ENCODE measurements at regions not wholly inside any gene's neighbourhood (a gene's known extent, or its start where the extent isn't known, plus 50 kb on each side); places are given as distances from the start of the nearest gene placed in this dataset.

DNA sequence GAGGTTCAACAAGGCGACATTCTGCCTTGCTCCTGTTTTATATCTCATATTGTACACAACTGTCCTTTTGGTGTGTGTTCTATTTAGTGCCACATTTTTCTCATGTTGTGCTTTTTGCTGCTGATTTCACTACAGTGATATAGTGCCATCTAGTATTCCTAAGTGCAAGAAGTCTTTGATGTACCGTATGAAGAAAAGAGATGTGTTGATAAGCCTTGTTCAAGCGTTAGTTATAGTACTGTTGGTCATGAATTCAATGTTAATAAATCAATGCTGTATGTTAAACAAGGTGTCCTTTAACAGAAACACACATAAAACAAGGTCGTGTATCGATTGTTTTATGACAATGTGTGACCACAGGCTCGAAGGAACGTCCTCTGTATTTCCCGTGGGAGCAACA is 939.4 kb downstream of the GATA3 start:
- Histone ChIP-seq H3K27me3 (ENCODE audit: insufficient read depth, low read length) (no peaks in the 10 kb centered on the region), H2AFZ (ENCODE audit: low read depth, low read length) (no peak overlapping the region), H3K9me3 (ENCODE audit: low read length) (no peaks in the 10 kb centered on the region), H3K4me1 (ENCODE audit: insufficient read depth, low read length) (no peaks in the 10 kb centered on the region), H3K4me3 (ENCODE audit: low read length) (no peak overlapping the region), H3K36me3 (ENCODE audit: insufficient read depth, low read length) (no peaks in the 10 kb centered on the region)

DNA sequence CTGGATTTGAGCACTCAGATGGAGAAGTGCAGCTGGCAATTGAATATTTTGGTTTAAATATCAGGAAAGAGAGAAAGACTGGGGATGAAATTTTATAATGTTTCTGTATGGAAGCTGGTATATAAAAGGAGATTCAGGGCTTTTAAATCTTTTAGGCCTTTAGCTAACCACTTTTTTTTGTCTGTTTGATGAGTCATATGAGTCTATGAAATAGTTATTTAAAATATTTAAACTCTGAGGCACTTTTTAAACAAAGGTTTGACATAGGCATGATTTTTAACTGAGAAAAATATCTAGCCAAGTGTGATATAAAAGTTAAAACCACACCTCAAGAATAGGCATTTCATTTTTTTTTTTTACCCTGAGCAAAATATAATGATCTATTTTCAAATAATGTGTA is 944.3 kb downstream of the GATA3 start:
- Histone ChIP-seq H3K4me1 (ENCODE audit: insufficient read depth, low read length) (no peaks in the 10 kb centered on the region), H3K36me3 (ENCODE audit: insufficient read depth, low read length) (no peaks in the 10 kb centered on the region), H3K4me3 (ENCODE audit: low read length) (no peak overlapping the region)

DNA sequence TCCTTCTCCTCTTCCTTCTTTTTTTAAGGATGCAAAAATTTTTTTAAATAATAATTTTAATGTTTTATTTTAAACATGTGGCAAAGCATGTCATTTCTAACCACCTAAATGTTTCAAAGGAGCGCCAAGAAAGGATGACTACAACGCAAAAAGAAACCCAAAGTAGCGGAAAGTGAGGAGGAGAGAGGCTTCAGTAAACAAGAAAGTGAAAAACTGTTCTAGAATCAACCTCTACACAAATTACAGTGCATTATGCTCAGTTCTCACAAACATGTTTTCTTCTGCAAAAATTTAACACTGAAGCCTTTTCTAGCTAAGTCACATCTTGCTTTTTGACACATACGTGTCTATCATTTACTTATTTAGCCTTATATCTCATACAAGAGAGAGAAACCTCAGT is 948.6 kb downstream of the GATA3 start:
- Histone ChIP-seq H3K36me3 (ENCODE audit: insufficient read depth, low read length) (no peaks in the 10 kb centered on the region), H2AFZ (ENCODE audit: low read depth, low read length) (no peak overlapping the region), H3K4me1 (ENCODE audit: insufficient read depth, low read length) (no peaks in the 10 kb centered on the region), H3K4me3 (ENCODE audit: low read length) (no peak overlapping the region), H3K27me3 (ENCODE audit: insufficient read depth, low read length) (no peaks in the 10 kb centered on the region), H3K9me3 (ENCODE audit: low read length) (no peaks in the 10 kb centered on the region)

More for the DNA sequence above, 944.3 kb downstream of the GATA3 start:
- no peaks in the 10 kb centered on the region for H3K27me3 ChIP-seq (ENCODE audit: insufficient read depth, low read length)
- no peaks in the 10 kb centered on the region for H3K9me3 ChIP-seq (ENCODE audit: low read length)
- no peak overlapping the region for H2AFZ ChIP-seq (ENCODE audit: low read depth, low read length)

DNA sequence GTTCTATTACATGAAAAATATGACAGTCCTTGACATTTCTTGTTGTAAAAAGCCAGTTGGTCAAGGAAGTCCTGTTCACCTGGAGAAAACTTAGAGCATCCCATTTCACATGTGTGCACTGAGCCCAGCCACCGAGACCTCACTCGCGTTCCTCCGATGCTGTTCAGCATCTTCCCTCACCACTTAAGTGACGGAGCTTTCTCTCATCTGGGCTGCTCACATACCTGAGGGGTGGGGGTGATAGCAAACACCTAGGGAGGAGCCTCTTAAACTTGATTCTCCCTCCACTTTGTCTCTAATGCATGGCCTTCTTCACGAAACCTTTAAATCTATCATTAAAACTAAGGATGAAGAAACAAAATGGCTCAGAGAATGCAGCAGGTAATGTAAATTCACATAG is 950.2 kb downstream of the GATA3 start:
- Histone ChIP-seq H3K36me3 (ENCODE audit: insufficient read depth, low read length) (no peaks in the 10 kb centered on the region), H3K4me1 (ENCODE audit: insufficient read depth, low read length) (no peaks in the 10 kb centered on the region), H3K27me3 (ENCODE audit: insufficient read depth, low read length) (no peaks in the 10 kb centered on the region), H3K9me3 (ENCODE audit: low read length) (no peaks in the 10 kb centered on the region), H3K4me3 (ENCODE audit: low read length) (no peak overlapping the region), H2AFZ (ENCODE audit: low read depth, low read length) (no peak overlapping the region)

DNA sequence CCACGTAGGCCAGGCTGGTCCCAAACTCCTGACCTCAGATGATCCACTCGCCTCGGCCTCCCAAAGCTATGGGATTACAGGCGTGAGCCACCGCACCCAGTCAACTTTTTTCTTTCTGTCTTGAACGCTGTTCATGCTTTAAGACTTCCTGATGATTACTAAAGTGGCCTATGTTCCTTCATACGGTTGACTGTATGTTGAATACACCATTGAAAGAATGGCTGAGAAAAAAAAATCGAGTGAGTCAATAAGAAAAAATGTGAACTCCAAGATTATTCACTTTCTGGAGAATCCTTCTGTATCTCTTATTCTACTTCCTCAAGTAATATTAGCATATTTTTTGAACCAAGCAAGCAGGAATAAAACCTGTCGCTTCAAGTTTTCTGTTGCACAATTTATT is 955.0 kb downstream of the GATA3 start:
- Histone ChIP-seq H2AFZ (ENCODE audit: low read depth, low read length) (no peak overlapping the region), H3K9me3 (ENCODE audit: low read length) (no peaks in the 10 kb centered on the region), H3K4me3 (ENCODE audit: low read length) (no peak overlapping the region), H3K4me1 (ENCODE audit: insufficient read depth, low read length) (no peaks in the 10 kb centered on the region), H3K27me3 (ENCODE audit: insufficient read depth, low read length) (no peaks in the 10 kb centered on the region), H3K36me3 (ENCODE audit: insufficient read depth, low read length) (no peaks in the 10 kb centered on the region)

DNA sequence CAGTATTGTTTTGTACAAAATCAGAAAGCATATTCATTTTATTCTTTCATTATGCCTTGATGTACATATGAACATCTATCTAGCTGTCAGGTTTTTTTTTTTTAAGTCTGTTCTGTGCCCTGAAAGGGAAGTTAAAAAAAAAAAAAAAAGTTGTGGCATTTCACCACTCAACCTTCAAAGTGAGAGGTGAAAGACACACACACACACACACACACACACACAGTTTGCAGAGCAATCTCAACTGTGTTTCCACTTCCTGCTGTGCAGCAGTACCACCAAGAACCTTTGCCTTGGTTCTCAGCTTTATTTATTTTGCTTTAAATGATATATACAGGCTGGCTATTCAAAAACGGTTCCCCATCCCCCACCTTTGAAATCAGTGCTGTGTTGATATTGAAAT is 955.6 kb downstream of the GATA3 start:
- H2AFZ ChIP-seq (ENCODE audit: low read depth, low read length), result no peak overlapping the region
- H3K9me3 ChIP-seq (ENCODE audit: low read length), result no peaks in the 10 kb centered on the region
- H3K4me3 ChIP-seq (ENCODE audit: low read length), result no peak overlapping the region
- no peaks in the 10 kb centered on the region for H3K27me3 ChIP-seq (ENCODE audit: insufficient read depth, low read length)
- H3K4me1 ChIP-seq (ENCODE audit: insufficient read depth, low read length), result no peaks in the 10 kb centered on the region
- H3K36me3 ChIP-seq (ENCODE audit: insufficient read depth, low read length), result no peaks in the 10 kb centered on the region

DNA sequence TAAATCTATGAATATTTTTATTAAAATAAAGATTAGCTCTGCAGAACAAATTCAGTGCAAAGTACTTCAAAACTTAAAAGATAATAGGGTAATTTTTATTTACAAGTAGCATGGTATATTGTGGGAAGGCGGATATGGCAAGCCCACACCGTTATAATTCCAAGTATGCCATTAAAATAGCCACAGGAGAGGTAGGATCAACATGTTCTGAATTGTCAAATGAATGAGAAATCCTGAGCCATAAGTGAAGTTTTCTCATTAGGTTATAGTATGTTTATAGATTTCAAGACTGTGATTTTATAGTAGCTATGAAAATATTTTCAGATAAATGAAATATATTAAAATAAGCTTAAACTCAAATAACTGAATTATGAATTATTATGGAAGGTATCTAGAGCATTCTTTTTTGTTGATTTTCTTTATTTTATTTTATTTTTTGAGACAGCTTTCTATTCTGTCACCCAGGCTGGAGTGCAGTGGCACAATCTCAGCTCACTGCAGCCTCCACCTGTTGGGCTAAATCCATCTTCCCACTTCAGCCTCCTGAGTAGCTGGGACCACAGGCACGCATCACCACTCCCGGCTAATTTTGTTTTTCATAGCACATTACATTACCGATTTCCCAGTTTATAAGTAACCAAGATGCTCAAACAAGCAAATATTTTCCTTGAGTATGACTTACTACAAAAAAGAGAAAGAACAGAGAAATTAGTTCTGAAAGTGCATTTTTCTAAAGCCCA is 956.6 kb downstream of the GATA3 start:
- H3K4me1 ChIP-seq (ENCODE audit: insufficient read depth, low read length), result no peaks in the 10 kb centered on the region
- H3K36me3 ChIP-seq (ENCODE audit: insufficient read depth, low read length), result no peaks in the 10 kb centered on the region
- no peaks in the 10 kb centered on the region for H3K27me3 ChIP-seq (ENCODE audit: insufficient read depth, low read length)
- H3K9me3 ChIP-seq (ENCODE audit: low read length), result no peaks in the 10 kb centered on the region
- H3K4me3 ChIP-seq (ENCODE audit: low read length), result no peak overlapping the region
- no peak overlapping the region for H2AFZ ChIP-seq (ENCODE audit: low read depth, low read length)

DNA sequence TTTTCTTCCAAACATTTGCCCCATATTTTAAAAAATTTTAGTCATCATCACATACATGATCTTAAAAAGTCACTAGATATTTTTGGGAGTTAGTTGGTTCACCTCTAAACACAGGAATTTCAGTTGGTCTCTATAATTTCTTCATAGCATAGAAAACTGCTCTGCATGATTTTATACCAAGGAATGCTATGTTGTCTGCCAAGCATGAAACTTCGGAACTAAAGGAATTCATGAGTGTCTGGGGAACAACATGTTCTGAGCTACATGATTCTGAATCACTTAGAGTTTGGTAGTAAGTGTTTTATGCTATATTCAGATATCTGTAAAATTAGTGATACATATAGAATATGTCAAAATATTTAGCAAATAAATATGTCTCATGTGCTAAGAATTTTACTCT is 957.8 kb downstream of the GATA3 start:
- Histone ChIP-seq H3K4me3 (ENCODE audit: low read length) (no peak overlapping the region), H3K9me3 (ENCODE audit: low read length) (no peaks in the 10 kb centered on the region), H2AFZ (ENCODE audit: low read depth, low read length) (no peak overlapping the region), H3K27me3 (ENCODE audit: insufficient read depth, low read length) (no peaks in the 10 kb centered on the region), H3K36me3 (ENCODE audit: insufficient read depth, low read length) (no peaks in the 10 kb centered on the region), H3K4me1 (ENCODE audit: insufficient read depth, low read length) (no peaks in the 10 kb centered on the region)

DNA sequence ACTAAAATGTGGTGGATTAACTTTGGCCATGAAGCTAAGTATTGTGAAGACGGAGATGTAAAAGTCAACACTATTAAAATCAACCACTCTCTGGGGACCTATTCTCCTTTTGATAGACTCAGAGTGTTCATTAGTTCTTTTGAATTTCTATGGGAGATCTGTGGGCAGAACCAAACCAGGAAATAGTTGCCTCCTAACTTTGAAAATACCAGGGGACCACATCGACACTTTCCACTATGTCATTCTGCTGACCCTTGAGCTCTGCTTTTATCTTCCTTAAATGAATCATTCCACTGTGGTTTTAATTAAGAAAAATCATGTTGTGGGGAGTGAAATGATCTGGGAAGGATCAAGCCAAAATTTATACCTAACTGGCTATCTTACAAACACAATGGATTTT is 960.5 kb downstream of the GATA3 start:
- Histone ChIP-seq H3K4me3 (ENCODE audit: low read length) (no peak overlapping the region), H3K9me3 (ENCODE audit: low read length) (no peaks in the 10 kb centered on the region), H3K27me3 (ENCODE audit: insufficient read depth, low read length) (no peaks in the 10 kb centered on the region), H2AFZ (ENCODE audit: low read depth, low read length) (no peak overlapping the region), H3K36me3 (ENCODE audit: insufficient read depth, low read length) (no peaks in the 10 kb centered on the region), H3K4me1 (ENCODE audit: insufficient read depth, low read length) (no peaks in the 10 kb centered on the region)

DNA sequence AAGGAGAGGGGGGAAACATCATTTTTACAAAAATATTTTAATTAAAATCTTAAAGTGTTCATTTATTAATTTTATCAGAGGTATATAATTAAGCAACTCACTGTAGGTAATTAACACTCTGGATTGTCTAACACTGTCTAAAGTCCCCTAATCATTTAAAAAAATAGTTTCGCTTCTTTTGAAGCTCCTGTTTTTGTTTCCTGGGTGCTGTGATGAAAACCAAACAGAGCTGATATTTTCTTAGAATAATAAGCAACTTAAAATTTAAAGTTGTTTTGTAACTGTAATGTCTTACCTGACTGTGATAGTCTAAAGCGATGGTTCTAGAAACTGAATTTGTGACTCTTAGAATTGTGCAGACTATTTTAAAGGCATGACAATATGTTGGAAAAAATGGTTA is 961.0 kb downstream of the GATA3 start:
- Histone ChIP-seq H2AFZ (ENCODE audit: low read depth, low read length) (no peak overlapping the region), H3K36me3 (ENCODE audit: insufficient read depth, low read length) (no peaks in the 10 kb centered on the region), H3K4me1 (ENCODE audit: insufficient read depth, low read length) (no peaks in the 10 kb centered on the region), H3K4me3 (ENCODE audit: low read length) (no peak overlapping the region), H3K9me3 (ENCODE audit: low read length) (no peaks in the 10 kb centered on the region), H3K27me3 (ENCODE audit: insufficient read depth, low read length) (no peaks in the 10 kb centered on the region)

DNA sequence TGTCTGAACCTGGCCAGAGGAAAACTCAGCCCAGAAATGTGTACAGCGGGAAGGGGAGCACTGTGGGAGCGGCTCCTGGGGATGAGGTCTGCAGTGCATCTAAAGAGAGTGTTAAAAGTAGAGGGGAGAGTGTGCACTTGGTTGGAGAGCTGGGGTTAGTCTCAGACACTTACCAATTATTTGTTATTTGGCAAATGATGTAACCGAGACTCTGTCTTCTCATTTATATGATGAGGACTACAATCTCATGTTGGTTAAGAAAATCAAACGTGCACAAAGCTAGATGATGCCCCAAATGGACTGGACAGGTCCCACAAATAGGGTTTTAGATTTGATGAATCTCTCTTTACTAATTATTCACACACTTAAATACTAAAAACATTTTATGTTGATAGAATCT is 962.4 kb downstream of the GATA3 start:
- Histone ChIP-seq H3K9me3 (ENCODE audit: low read length) (no peaks in the 10 kb centered on the region), H3K36me3 (ENCODE audit: insufficient read depth, low read length) (no peaks in the 10 kb centered on the region), H3K4me3 (ENCODE audit: low read length) (no peak overlapping the region), H2AFZ (ENCODE audit: low read depth, low read length) (no peak overlapping the region), H3K4me1 (ENCODE audit: insufficient read depth, low read length) (no peaks in the 10 kb centered on the region), H3K27me3 (ENCODE audit: insufficient read depth, low read length) (no peaks in the 10 kb centered on the region)

DNA sequence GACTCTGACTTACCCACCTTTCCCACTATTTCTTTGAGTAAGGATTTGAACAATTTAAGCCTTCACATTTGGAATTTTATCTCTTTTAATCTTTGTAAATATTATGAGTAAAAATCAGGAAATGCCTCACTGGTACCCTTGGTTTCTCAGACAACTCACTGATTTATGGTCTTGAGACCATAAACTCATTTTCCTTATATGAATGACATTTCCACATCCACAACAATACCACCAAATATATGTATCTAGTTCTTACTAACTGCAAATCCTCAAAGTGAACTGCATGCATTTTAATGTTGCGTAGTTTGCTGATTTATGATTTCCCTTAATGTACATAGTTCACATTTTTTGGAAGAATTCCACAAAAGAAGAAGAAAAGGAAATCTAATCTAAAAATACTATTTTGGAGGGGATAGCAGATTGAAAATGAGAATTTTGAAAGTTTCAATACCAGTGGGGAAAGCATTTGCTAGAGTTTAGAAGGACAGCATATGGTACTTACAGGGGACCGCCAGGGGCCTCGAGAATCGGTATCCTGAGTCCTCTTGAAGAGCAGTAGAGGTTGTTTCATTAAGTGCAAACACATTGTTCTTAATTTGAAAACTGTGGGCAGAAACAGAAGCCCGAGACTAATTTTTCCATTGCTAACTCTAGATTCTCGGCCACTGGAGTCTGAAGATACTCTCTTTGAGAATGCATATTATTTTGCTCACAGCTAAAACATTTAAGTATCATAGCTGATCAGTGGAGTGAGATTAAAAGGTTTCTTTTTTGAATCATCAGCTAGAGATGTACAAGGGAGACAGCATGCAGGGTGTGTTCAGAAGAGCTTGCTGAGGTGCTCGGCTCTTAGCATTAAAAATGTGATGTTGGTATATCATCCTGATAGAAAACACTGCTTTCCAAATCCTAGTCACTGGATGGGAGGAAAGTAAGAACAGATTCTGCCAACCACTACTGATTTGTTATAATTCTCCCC is 964.0 kb downstream of the GATA3 start:
- Histone ChIP-seq H2AFZ (ENCODE audit: low read depth, low read length) (no peak overlapping the region), H3K9me3 (ENCODE audit: low read length) (no peaks in the 10 kb centered on the region), H3K27me3 (ENCODE audit: insufficient read depth, low read length) (no peaks in the 10 kb centered on the region), H3K4me1 (ENCODE audit: insufficient read depth, low read length) (no peaks in the 10 kb centered on the region), H3K4me3 (ENCODE audit: low read length) (no peak overlapping the region), H3K36me3 (ENCODE audit: insufficient read depth, low read length) (no peaks in the 10 kb centered on the region)

DNA sequence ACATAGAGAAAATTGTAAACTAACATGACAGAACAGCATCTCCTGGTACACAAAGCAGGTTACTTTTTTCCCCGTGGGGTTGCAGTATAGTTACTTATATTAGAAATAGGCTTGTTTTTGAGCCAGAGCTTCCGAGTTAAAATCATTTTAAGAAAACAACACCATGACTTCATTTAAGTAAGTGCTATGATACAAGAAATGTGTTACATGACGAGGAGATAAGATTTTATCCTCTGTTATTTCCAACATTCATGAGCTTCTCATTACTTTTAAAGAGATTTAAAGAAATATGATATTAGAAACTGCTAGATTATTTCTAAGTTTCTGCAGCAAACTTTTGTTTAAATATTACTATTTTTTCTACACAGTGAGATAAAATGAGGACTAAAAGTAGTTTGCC is 968.7 kb downstream of the GATA3 start:
- Histone ChIP-seq H3K4me3 (ENCODE audit: low read length) (no peak overlapping the region), H3K36me3 (ENCODE audit: insufficient read depth, low read length) (no peaks in the 10 kb centered on the region), H3K9me3 (ENCODE audit: low read length) (no peaks in the 10 kb centered on the region), H3K27me3 (ENCODE audit: insufficient read depth, low read length) (no peaks in the 10 kb centered on the region), H3K4me1 (ENCODE audit: insufficient read depth, low read length) (no peaks in the 10 kb centered on the region), H2AFZ (ENCODE audit: low read depth, low read length) (no peak overlapping the region)

Measured in neuron (in vitro differentiated cells).